Dendritic cell treated with granulocyte-macrophage colony-stimulating factor and Interleukin-4, amounts not matched to agents 40 ng/mL and 50 ng/mL, for 4 days (primary cell): ENCODE measurements at regions not wholly inside any gene's neighbourhood (a gene's known extent, or its start where the extent isn't known, plus 50 kb on each side); places are given as distances from the start of the nearest gene placed in this dataset.
"Not testable (repeated sequence)": the region's sequence is repeated elsewhere in the genome, so short reads cannot be mapped to it uniquely, and the experiment has no call there.

ENCODE experiments used
- H3K27ac Mint-ChIP-seq: one replicate; pipeline ENCODE4 v1.8.0; 2022; ENCODE audit warnings: mild to moderate bottlenecking, mixed read lengths
- H3K27me3 Mint-ChIP-seq: one replicate; pipeline ENCODE4 v1.8.0; 2022; ENCODE audit warnings: mild to moderate bottlenecking, mixed read lengths
- H3K36me3 Mint-ChIP-seq: one replicate; pipeline ENCODE4 v1.8.0; 2022; ENCODE audit warnings: low read depth, mixed read lengths
- H3K4me1 Mint-ChIP-seq: one replicate; pipeline ENCODE4 v1.8.0; 2022; ENCODE audit warnings: low read depth, mixed read lengths
- H3K4me3 Mint-ChIP-seq: one replicate; pipeline ENCODE4 v1.8.0; 2022; ENCODE audit warnings: mild to moderate bottlenecking, moderate library complexity, mixed read lengths
- H3K9me3 Mint-ChIP-seq: one replicate; pipeline ENCODE4 v1.8.0; 2022; ENCODE audit warnings: mixed read lengths
- intact Hi-C: fragments of 100-400 bp; cut with micrococcal nuclease; formaldehyde crosslinking; loops from one replicate; pipeline ENCODE4 v1.15.0; 2022

GRCh38 chr14:71430678-71431376, 501.4 kb upstream of the RGS6 start:
- intact Hi-C loops, result no loop called here
- H3K4me3 Mint-ChIP-seq, result no peak overlapping the region
- H3K27me3 Mint-ChIP-seq, result no peaks in the 10 kb centered on the region
- peaks cover 35% of the 10 kb centered on the region for H3K36me3 Mint-ChIP-seq
- H3K27ac Mint-ChIP-seq, result peak overlapping the region; percentile 81
- peaks cover 10% of the 10 kb centered on the region for H3K9me3 Mint-ChIP-seq
- peaks cover 41% of the 10 kb centered on the region for H3K4me1 Mint-ChIP-seq

- Mint-ChIP-seq H3K9me3 (peaks cover 2% of the 10 kb centered on the region), H3K27me3 (no peaks in the 10 kb centered on the region), H3K4me1 (peaks cover 36% of the 10 kb centered on the region), H3K27ac (peak overlapping the region; percentile 81), H3K36me3 (peaks cover 18% of the 10 kb centered on the region), H3K4me3 (no peak overlapping the region)
- intact Hi-C loops, result no loop called here
Measured at GRCh38 chr14:71432334-71433110, 499.7 kb upstream of the RGS6 start.

- Mint-ChIP-seq H3K36me3 (peaks cover 18% of the 10 kb centered on the region), H3K4me1 (peaks cover 36% of the 10 kb centered on the region), H3K27ac (no peak overlapping the region), H3K9me3 (no peaks in the 10 kb centered on the region), H3K4me3 (no peak overlapping the region), H3K27me3 (no peaks in the 10 kb centered on the region)
- intact Hi-C loops, result no loop called here
Measured at GRCh38 chr14:71433303-71433702, 498.9 kb upstream of the RGS6 start.

- Mint-ChIP-seq H3K36me3 (peaks cover 27% of the 10 kb centered on the region), H3K4me1 (peaks cover 36% of the 10 kb centered on the region)
- H3K27ac Mint-ChIP-seq, H3K9me3 Mint-ChIP-seq, H3K4me3 Mint-ChIP-seq, intact Hi-C loops, H3K27me3 Mint-ChIP-seq: not testable (repeated sequence)
Measured at GRCh38 chr14:71435641-71436040, 496.6 kb upstream of the RGS6 start.

GRCh38 chr14:71437870-71438269, 494.4 kb upstream of the RGS6 start:
- H3K4me3 Mint-ChIP-seq, result no peak overlapping the region
- intact Hi-C loops, result no loop called here
- no peaks in the 10 kb centered on the region for H3K27me3 Mint-ChIP-seq
- no peak overlapping the region for H3K27ac Mint-ChIP-seq
- H3K9me3 Mint-ChIP-seq, result no peaks in the 10 kb centered on the region
- peaks cover 22% of the 10 kb centered on the region for H3K4me1 Mint-ChIP-seq
- peaks cover 25% of the 10 kb centered on the region for H3K36me3 Mint-ChIP-seq

GRCh38 chr14:71438684-71439083, 493.5 kb upstream of the RGS6 start:
- H3K4me1 Mint-ChIP-seq, result peaks cover 18% of the 10 kb centered on the region
- H3K27me3 Mint-ChIP-seq, result no peaks in the 10 kb centered on the region
- H3K27ac Mint-ChIP-seq, result no peak overlapping the region
- H3K36me3 Mint-ChIP-seq, result peaks cover 18% of the 10 kb centered on the region
- intact Hi-C loops, result no loop called here
- H3K9me3 Mint-ChIP-seq, result no peaks in the 10 kb centered on the region
- H3K4me3 Mint-ChIP-seq, result no peak overlapping the region

- intact Hi-C loops, result no loop called here
- Mint-ChIP-seq H3K4me3 (no peak overlapping the region), H3K9me3 (no peaks in the 10 kb centered on the region), H3K27ac (no peak overlapping the region), H3K36me3 (peaks cover 12% of the 10 kb centered on the region), H3K27me3 (no peaks in the 10 kb centered on the region), H3K4me1 (peaks cover 21% of the 10 kb centered on the region)
Measured at GRCh38 chr14:71441126-71441525, 491.1 kb upstream of the RGS6 start.

- no peak overlapping the region for H3K4me3 Mint-ChIP-seq
- no peaks in the 10 kb centered on the region for H3K27me3 Mint-ChIP-seq
- no peaks in the 10 kb centered on the region for H3K9me3 Mint-ChIP-seq
- intact Hi-C loops, result no loop called here
- peaks cover 7% of the 10 kb centered on the region for H3K4me1 Mint-ChIP-seq
- peaks cover 2% of the 10 kb centered on the region for H3K36me3 Mint-ChIP-seq
- H3K27ac Mint-ChIP-seq, result no peak overlapping the region
Measured at GRCh38 chr14:71444030-71444822, 488.0 kb upstream of the RGS6 start.

GRCh38 chr14:71448431-71449315, 483.6 kb upstream of the RGS6 start:
- peaks cover 11% of the 10 kb centered on the region for H3K4me1 Mint-ChIP-seq
- no peak overlapping the region for H3K4me3 Mint-ChIP-seq
- no peaks in the 10 kb centered on the region for H3K27me3 Mint-ChIP-seq
- no peaks in the 10 kb centered on the region for H3K9me3 Mint-ChIP-seq
- no peaks in the 10 kb centered on the region for H3K36me3 Mint-ChIP-seq
- intact Hi-C loops, result no loop called here
- no peak overlapping the region for H3K27ac Mint-ChIP-seq

- no peaks in the 10 kb centered on the region for H3K9me3 Mint-ChIP-seq
- H3K36me3 Mint-ChIP-seq, result no peaks in the 10 kb centered on the region
- H3K4me1 Mint-ChIP-seq, result peaks cover 9% of the 10 kb centered on the region
- H3K27ac Mint-ChIP-seq, result no peak overlapping the region
- H3K27me3 Mint-ChIP-seq, result no peaks in the 10 kb centered on the region
- no peak overlapping the region for H3K4me3 Mint-ChIP-seq
- intact Hi-C loops, result no loop called here
Measured at GRCh38 chr14:71449316-71450055, 482.7 kb upstream of the RGS6 start.

- Mint-ChIP-seq H3K4me1 (peaks cover 17% of the 10 kb centered on the region), H3K27me3 (no peaks in the 10 kb centered on the region), H3K9me3 (no peaks in the 10 kb centered on the region), H3K4me3 (no peak overlapping the region), H3K36me3 (no peaks in the 10 kb centered on the region), H3K27ac (no peak overlapping the region)
- intact Hi-C loops, result no loop called here
Measured at GRCh38 chr14:71451501-71451900, 480.7 kb upstream of the RGS6 start.

GRCh38 chr14:71452539-71452938, 479.7 kb upstream of the RGS6 start:
- no peak overlapping the region for H3K27ac Mint-ChIP-seq
- peaks cover 17% of the 10 kb centered on the region for H3K4me1 Mint-ChIP-seq
- no peaks in the 10 kb centered on the region for H3K27me3 Mint-ChIP-seq
- H3K36me3 Mint-ChIP-seq, result no peaks in the 10 kb centered on the region
- intact Hi-C loops, result no loop called here
- no peaks in the 10 kb centered on the region for H3K9me3 Mint-ChIP-seq
- no peak overlapping the region for H3K4me3 Mint-ChIP-seq

- no peaks in the 10 kb centered on the region for H3K36me3 Mint-ChIP-seq
- no peaks in the 10 kb centered on the region for H3K9me3 Mint-ChIP-seq
- no peak overlapping the region for H3K27ac Mint-ChIP-seq
- intact Hi-C loops, result no loop called here
- H3K27me3 Mint-ChIP-seq, result no peaks in the 10 kb centered on the region
- H3K4me1 Mint-ChIP-seq, result peaks cover 17% of the 10 kb centered on the region
- H3K4me3 Mint-ChIP-seq, result no peak overlapping the region
Measured at GRCh38 chr14:71452987-71453386, 479.2 kb upstream of the RGS6 start.
